Type B pancreatic cell (in vitro differentiated cells): ENCODE measurements at regions not wholly inside any gene's neighbourhood (a gene's known extent, or its start where the extent isn't known, plus 50 kb on each side); places are given as distances from the start of the nearest gene placed in this dataset.
"Not testable (repeated sequence)": the region's sequence is repeated elsewhere in the genome, so short reads cannot be mapped to it uniquely, and the experiment has no call there.

Experiments
- DNase-seq: peaks from one replicate; pipeline ENCODE4 v3.0.0; 2021; ENCODE audit warnings: mixed read lengths; ENCODE audit not compliant: unreplicated experiment; ENCODE audit errors: extremely low spot score
- H3K27ac Mint-ChIP-seq: 2 replicates; pipeline ENCODE4 v1.8.0; 2021; ENCODE audit warnings: mild to moderate bottlenecking, mixed read lengths
- H3K27me3 Mint-ChIP-seq: 2 replicates; pipeline ENCODE4 v1.8.0; 2021; ENCODE audit warnings: mixed read lengths
- H3K36me3 Mint-ChIP-seq: 2 replicates; pipeline ENCODE4 v1.8.0; 2021; ENCODE audit warnings: mixed read lengths
- H3K4me1 Mint-ChIP-seq: one replicate; pipeline ENCODE4 v1.8.0; 2021; ENCODE audit warnings: mixed read lengths; ENCODE audit not compliant: unreplicated experiment
- H3K4me3 Mint-ChIP-seq: 2 replicates; pipeline ENCODE4 v1.8.0; 2021; ENCODE audit warnings: mild to moderate bottlenecking, mixed read lengths
- H3K9me3 Mint-ChIP-seq: 2 replicates; pipeline ENCODE4 v1.8.0; 2021; ENCODE audit warnings: mixed read lengths
- CTCF ChIP-seq: fragments of 200-600 bp; sonication (generic); conservative IDR thresholded peaks from 2 replicates; pipeline ENCODE4 v1.5.0; 2021; ENCODE audit warnings: antibody characterized with exemption, mild to moderate bottlenecking

- TF ChIP-seq CTCF = no peak
- no peaks in the 10 kb centered on the region for H3K36me3 Mint-ChIP-seq
- H3K27ac Mint-ChIP-seq = peak overlapping the region; percentile 53
- no peaks in the 10 kb centered on the region for H3K27me3 Mint-ChIP-seq
- peaks cover 6% of the 10 kb centered on the region for H3K4me1 Mint-ChIP-seq
- H3K4me3 Mint-ChIP-seq = no peak overlapping the region
- peaks cover 10% of the 10 kb centered on the region for H3K9me3 Mint-ChIP-seq
- no peak for DNase-seq
Observed at GRCh38 chrX:39065051-39065871, 264.0 kb downstream of the MID1IP1 start.

GRCh38 chrX:39067866-39068265 is 266.6 kb downstream of the MID1IP1 start:
- H3K4me1 Mint-ChIP-seq = peaks cover 6% of the 10 kb centered on the region
- DNase-seq = no peak
- no peaks in the 10 kb centered on the region for H3K9me3 Mint-ChIP-seq
- no peak for TF ChIP-seq CTCF
- H3K27me3 Mint-ChIP-seq = no peaks in the 10 kb centered on the region
- no peak overlapping the region for H3K27ac Mint-ChIP-seq
- no peak overlapping the region for H3K4me3 Mint-ChIP-seq
- no peaks in the 10 kb centered on the region for H3K36me3 Mint-ChIP-seq

GRCh38 chrX:39068634-39069033 is 267.4 kb downstream of the MID1IP1 start:
- H3K4me3 Mint-ChIP-seq, H3K9me3 Mint-ChIP-seq, H3K36me3 Mint-ChIP-seq, DNase-seq, H3K27ac Mint-ChIP-seq, H3K27me3 Mint-ChIP-seq, H3K4me1 Mint-ChIP-seq: not testable (repeated sequence)

- H3K27me3 Mint-ChIP-seq = no peaks in the 10 kb centered on the region
Observed at GRCh38 chrX:39070009-39070408, 268.8 kb downstream of the MID1IP1 start.

GRCh38 chrX:39073131-39073530 is 271.9 kb downstream of the MID1IP1 start:
- Mint-ChIP-seq H3K4me3 (no peak overlapping the region), H3K27ac (no peak overlapping the region), H3K36me3 (no peaks in the 10 kb centered on the region)

More at GRCh38 chrX:39070009-39070408, 268.8 kb downstream of the MID1IP1 start:
- Mint-ChIP-seq H3K36me3 (no peaks in the 10 kb centered on the region), H3K4me3 (no peak overlapping the region), H3K9me3 (no peaks in the 10 kb centered on the region), H3K4me1 (peaks cover 5% of the 10 kb centered on the region), H3K27ac (no peak overlapping the region)
- DNase-seq = no peak
- no peak for TF ChIP-seq CTCF

More at GRCh38 chrX:39073131-39073530, 271.9 kb downstream of the MID1IP1 start:
- Mint-ChIP-seq H3K9me3 (no peaks in the 10 kb centered on the region), H3K27me3 (no peaks in the 10 kb centered on the region), H3K4me1 (no peaks in the 10 kb centered on the region)
- DNase-seq = no peak
- no peak for TF ChIP-seq CTCF
